ENCODE measurements at regions not wholly inside any gene's neighbourhood (a gene's known extent, or its start where the extent isn't known, plus 50 kb on each side); places are given as distances from the start of the nearest gene placed in this dataset.

- H3K9ac ChIP-seq (ENCODE audit: insufficient read depth, low read length), result no peak overlapping the region
- no peak overlapping the region for H2AFZ ChIP-seq (ENCODE audit: low read length)
- H3K27ac ChIP-seq (ENCODE audit: insufficient read depth, low read length), result no peak overlapping the region
- DNase-seq (ENCODE audit: low read depth in 2 of 2), result no peak
- H4K20me1 ChIP-seq (ENCODE audit: control insufficient read depth, extremely low read depth, insufficient read depth, low read length), result no peaks in the 10 kb centered on the region
- no peaks in the 10 kb centered on the region for H3K9me3 ChIP-seq (ENCODE audit: control insufficient read depth, insufficient read depth, low read depth, low read length)
- H3K4me1 ChIP-seq (ENCODE audit: control insufficient read depth, extremely low read depth, insufficient read depth, low read length), result no peaks in the 10 kb centered on the region
- H3K36me3 ChIP-seq (ENCODE audit: control insufficient read depth, insufficient read depth, low read length), result no peaks in the 10 kb centered on the region
- no peak overlapping the region for H3K4me3 ChIP-seq (replicated peaks in 1 of 4; ENCODE audit: control extremely low read depth in 1 of 4, insufficient read depth in 1 of 4, low read depth in 3 of 4, low read length in 4 of 4)
- no peak overlapping the region for H3K4me2 ChIP-seq (ENCODE audit: extremely low read depth, insufficient read depth, low read length)
- TF ChIP-seq, protein P1, sequence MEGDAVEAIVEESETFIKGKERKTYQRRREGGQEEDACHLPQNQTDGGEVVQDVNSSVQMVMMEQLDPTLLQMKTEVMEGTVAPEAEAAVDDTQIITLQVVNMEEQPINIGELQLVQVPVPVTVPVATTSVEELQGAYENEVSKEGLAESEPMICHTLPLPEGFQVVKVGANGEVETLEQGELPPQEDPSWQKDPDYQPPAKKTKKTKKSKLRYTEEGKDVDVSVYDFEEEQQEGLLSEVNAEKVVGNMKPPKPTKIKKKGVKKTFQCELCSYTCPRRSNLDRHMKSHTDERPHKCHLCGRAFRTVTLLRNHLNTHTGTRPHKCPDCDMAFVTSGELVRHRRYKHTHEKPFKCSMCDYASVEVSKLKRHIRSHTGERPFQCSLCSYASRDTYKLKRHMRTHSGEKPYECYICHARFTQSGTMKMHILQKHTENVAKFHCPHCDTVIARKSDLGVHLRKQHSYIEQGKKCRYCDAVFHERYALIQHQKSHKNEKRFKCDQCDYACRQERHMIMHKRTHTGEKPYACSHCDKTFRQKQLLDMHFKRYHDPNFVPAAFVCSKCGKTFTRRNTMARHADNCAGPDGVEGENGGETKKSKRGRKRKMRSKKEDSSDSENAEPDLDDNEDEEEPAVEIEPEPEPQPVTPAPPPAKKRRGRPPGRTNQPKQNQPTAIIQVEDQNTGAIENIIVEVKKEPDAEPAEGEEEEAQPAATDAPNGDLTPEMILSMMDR (conservative IDR thresholded peaks at IDR 0.05 in 1 of 2, IDR thresholded peaks at IDR 0.05 in 1 of 2; ENCODE audit: low read depth in 1 of 2, low read length in 2 of 2), result no peak
- no peak for TF ChIP-seq EZH2 (IDR thresholded peaks at IDR 0.05; ENCODE audit: low read length, missing control alignments)
- no peaks in the 10 kb centered on the region for H3K79me2 ChIP-seq (ENCODE audit: control insufficient read depth, insufficient read depth, low read length)
- H3K27me3 ChIP-seq (ENCODE audit: control insufficient read depth, insufficient read depth, low read length), result no peaks in the 10 kb centered on the region
These were observed 95.2 kb upstream of the PWP1 start for GRCh38 chr12:107590413-107590812.

- no peak overlapping the region for H2AFZ ChIP-seq (ENCODE audit: low read length)
- H3K79me2 ChIP-seq (ENCODE audit: control insufficient read depth, insufficient read depth, low read length), result no peaks in the 10 kb centered on the region
- TF ChIP-seq EZH2 (IDR thresholded peaks at IDR 0.05; ENCODE audit: low read length, missing control alignments), result no peak
- TF ChIP-seq, protein P1 (conservative IDR thresholded peaks at IDR 0.05 in 1 of 2, IDR thresholded peaks at IDR 0.05 in 1 of 2; ENCODE audit: low read depth in 1 of 2, low read length in 2 of 2), result no peak
These were observed 94.7 kb upstream of the PWP1 start for GRCh38 chr12:107590814-107591375.

DNA sequence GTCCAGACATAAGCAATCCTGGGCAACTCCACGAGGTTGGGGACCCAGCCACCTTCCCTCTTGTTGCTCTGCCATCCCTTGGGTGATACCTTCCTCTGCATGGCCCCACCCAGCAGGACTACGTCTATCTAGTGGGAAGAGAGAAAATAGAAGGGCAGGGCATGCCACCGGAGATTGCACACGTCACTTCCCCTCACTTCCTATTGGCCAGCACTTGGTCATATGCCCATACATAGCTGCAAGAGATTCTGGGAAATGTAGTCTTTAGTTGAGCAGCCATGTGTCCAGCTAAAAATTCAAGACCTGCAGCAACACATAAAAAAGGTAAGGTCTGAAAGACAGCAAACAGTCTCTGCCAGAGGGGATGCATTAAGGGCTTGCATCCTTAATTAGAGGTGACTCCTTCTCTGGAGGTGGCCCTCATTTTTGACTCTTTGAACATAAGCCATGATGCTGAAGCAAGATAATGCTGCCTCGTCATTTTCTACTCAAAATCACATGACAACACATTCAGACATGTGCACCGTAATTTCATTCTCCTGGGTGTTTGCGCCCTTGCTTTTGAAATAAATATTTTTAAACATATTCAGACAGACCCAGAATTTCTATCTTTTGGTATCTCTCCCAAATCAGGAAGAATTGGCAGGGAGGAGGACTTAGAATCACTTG, 91.8 kb upstream of the PWP1 start:
- no peak overlapping the region for H3K9ac ChIP-seq (ENCODE audit: insufficient read depth, low read length)
- no peak overlapping the region for H3K4me2 ChIP-seq (ENCODE audit: extremely low read depth, insufficient read depth, low read length)
- TF ChIP-seq, protein P1 (conservative IDR thresholded peaks at IDR 0.05 in 1 of 2, IDR thresholded peaks at IDR 0.05 in 1 of 2; ENCODE audit: low read depth in 1 of 2, low read length in 2 of 2), result no peak
- no peak for TF ChIP-seq EZH2 (IDR thresholded peaks at IDR 0.05; ENCODE audit: low read length, missing control alignments)
- H3K27me3 ChIP-seq (ENCODE audit: control insufficient read depth, insufficient read depth, low read length), result no peaks in the 10 kb centered on the region
- H3K36me3 ChIP-seq (ENCODE audit: control insufficient read depth, insufficient read depth, low read length), result no peaks in the 10 kb centered on the region
- H3K4me1 ChIP-seq (ENCODE audit: control insufficient read depth, extremely low read depth, insufficient read depth, low read length), result no peaks in the 10 kb centered on the region
- H3K9me3 ChIP-seq (ENCODE audit: control insufficient read depth, insufficient read depth, low read depth, low read length), result no peaks in the 10 kb centered on the region
- H3K27ac ChIP-seq (ENCODE audit: insufficient read depth, low read length), result no peak overlapping the region
- no peak overlapping the region for H3K4me3 ChIP-seq (replicated peaks in 1 of 4; ENCODE audit: control extremely low read depth in 1 of 4, insufficient read depth in 1 of 4, low read depth in 3 of 4, low read length in 4 of 4)
- H4K20me1 ChIP-seq (ENCODE audit: control insufficient read depth, extremely low read depth, insufficient read depth, low read length), result no peaks in the 10 kb centered on the region
- no peak for DNase-seq (ENCODE audit: low read depth in 2 of 2)
- H2AFZ ChIP-seq (ENCODE audit: low read length), result no peak overlapping the region
- H3K79me2 ChIP-seq (ENCODE audit: control insufficient read depth, insufficient read depth, low read length), result no peaks in the 10 kb centered on the region

More at GRCh38 chr12:107590814-107591375, 94.7 kb upstream of the PWP1 start:
- Histone ChIP-seq H3K9me3 (ENCODE audit: control insufficient read depth, insufficient read depth, low read depth, low read length) (no peaks in the 10 kb centered on the region), H4K20me1 (ENCODE audit: control insufficient read depth, extremely low read depth, insufficient read depth, low read length) (no peaks in the 10 kb centered on the region), H3K4me1 (ENCODE audit: control insufficient read depth, extremely low read depth, insufficient read depth, low read length) (no peaks in the 10 kb centered on the region), H3K27me3 (ENCODE audit: control insufficient read depth, insufficient read depth, low read length) (no peaks in the 10 kb centered on the region), H3K4me3 (replicated peaks in 1 of 4; ENCODE audit: control extremely low read depth in 1 of 4, insufficient read depth in 1 of 4, low read depth in 3 of 4, low read length in 4 of 4) (no peak overlapping the region), H3K9ac (ENCODE audit: insufficient read depth, low read length) (no peak overlapping the region), H3K4me2 (ENCODE audit: extremely low read depth, insufficient read depth, low read length) (no peak overlapping the region), H3K36me3 (ENCODE audit: control insufficient read depth, insufficient read depth, low read length) (no peaks in the 10 kb centered on the region), H3K27ac (ENCODE audit: insufficient read depth, low read length) (no peak overlapping the region)
- DNase-seq (ENCODE audit: low read depth in 2 of 2), result peak in 1 of 2 donors; percentile 84

Data from fibroblast of lung (primary cell).